DOHH2 (cell line): ENCODE measurements at regions not wholly inside any gene's neighbourhood (a gene's known extent, or its start where the extent isn't known, plus 50 kb on each side); places are given as distances from the start of the nearest gene placed in this dataset.
"Not testable (repeated sequence)": the region's sequence is repeated elsewhere in the genome, so short reads cannot be mapped to it uniquely, and the experiment has no call there.

Source experiments
- H3F3A ChIP-seq: fragments of 200-600 bp; sonication (generic), shearing (Covaris generic); 2 replicates; pipeline ENCODE4 v1.6.0; 2016; ENCODE audit warnings: antibody characterized with exemption, mild to moderate bottlenecking; ENCODE audit not compliant: control insufficient read depth, insufficient read depth
- H3K27ac ChIP-seq: fragments of 200-600 bp; sonication (generic); 2 replicates; pipeline ENCODE4 v1.5.1; 2014; ENCODE audit warnings: low read depth, mild to moderate bottlenecking, low read length, moderate library complexity
- H3K27me3 ChIP-seq: fragments of 200-600 bp; sonication (generic); 2 replicates; pipeline ENCODE4 v1.6.1; 2014; ENCODE audit warnings: mild to moderate bottlenecking, low read length, mixed read lengths; ENCODE audit not compliant: control insufficient read depth
- H3K36me3 ChIP-seq: fragments of 200-600 bp; sonication (generic); 2 replicates; pipeline ENCODE4 v1.6.1; 2014; ENCODE audit warnings: mild to moderate bottlenecking, low read length, moderate library complexity, mixed read lengths; ENCODE audit not compliant: control insufficient read depth
- H3K4me1 ChIP-seq: fragments of 200-600 bp; sonication (generic); 2 replicates; pipeline ENCODE4 v1.6.1; 2014; ENCODE audit warnings: mild to moderate bottlenecking, low read length, mixed read lengths; ENCODE audit not compliant: control insufficient read depth
- H3K4me2 ChIP-seq: fragments of 200-600 bp; sonication (generic); 2 replicates; pipeline ENCODE4 v1.6.0; 2014; ENCODE audit warnings: mild to moderate bottlenecking, low read length, moderate library complexity
- H3K4me3 ChIP-seq: fragments of 200-600 bp; sonication (generic); 2 replicates; pipeline ENCODE4 v1.5.1; 2014; ENCODE audit warnings: mild to moderate bottlenecking, low read length, mixed read lengths
- H3K79me2 ChIP-seq: fragments of 200-600 bp; sonication (generic); 2 replicates; pipeline ENCODE4 v1.6.1; 2014; ENCODE audit warnings: mild to moderate bottlenecking, low read length, mixed read lengths; ENCODE audit not compliant: control insufficient read depth
- H3K9me2 ChIP-seq: fragments of 200-600 bp; sonication (generic); replicated peaks from 2 replicates; pipeline ENCODE4 v1.6.1; 2014; ENCODE audit warnings: mild to moderate bottlenecking, low read length, mixed read lengths; ENCODE audit not compliant: control insufficient read depth
- H3K9me3 ChIP-seq: fragments of 200-600 bp; sonication (generic); 2 replicates; pipeline ENCODE4 v1.6.1; 2014; ENCODE audit warnings: antibody characterized with exemption, low read length, mixed read lengths; ENCODE audit not compliant: control insufficient read depth, insufficient read depth
- H4K20me1 ChIP-seq: fragments of 200-600 bp; sonication (generic); 2 replicates; pipeline ENCODE4 v1.6.0; 2014; ENCODE audit warnings: low read depth, mild to moderate bottlenecking, antibody characterized with exemption, low read length, moderate library complexity; ENCODE audit not compliant: control insufficient read depth, insufficient read depth
- CTCF ChIP-seq: fragments of 200-600 bp; sonication (generic); IDR thresholded peaks from one replicate; pipeline ENCODE4 v1.5.1; 2014; ENCODE audit warnings: antibody characterized with exemption, mild to moderate bottlenecking, low read depth, low read length; ENCODE audit not compliant: poor library complexity, severe bottlenecking
- EZH2phosphoT487 ChIP-seq: fragments of 200-600 bp; sonication (generic); IDR thresholded peaks from 2 replicates; pipeline ENCODE4 v1.6.1; 2017; ENCODE audit warnings: borderline replicate concordance, mild to moderate bottlenecking, antibody characterized with exemption, low read length, moderate library complexity, mixed read lengths

DNA sequence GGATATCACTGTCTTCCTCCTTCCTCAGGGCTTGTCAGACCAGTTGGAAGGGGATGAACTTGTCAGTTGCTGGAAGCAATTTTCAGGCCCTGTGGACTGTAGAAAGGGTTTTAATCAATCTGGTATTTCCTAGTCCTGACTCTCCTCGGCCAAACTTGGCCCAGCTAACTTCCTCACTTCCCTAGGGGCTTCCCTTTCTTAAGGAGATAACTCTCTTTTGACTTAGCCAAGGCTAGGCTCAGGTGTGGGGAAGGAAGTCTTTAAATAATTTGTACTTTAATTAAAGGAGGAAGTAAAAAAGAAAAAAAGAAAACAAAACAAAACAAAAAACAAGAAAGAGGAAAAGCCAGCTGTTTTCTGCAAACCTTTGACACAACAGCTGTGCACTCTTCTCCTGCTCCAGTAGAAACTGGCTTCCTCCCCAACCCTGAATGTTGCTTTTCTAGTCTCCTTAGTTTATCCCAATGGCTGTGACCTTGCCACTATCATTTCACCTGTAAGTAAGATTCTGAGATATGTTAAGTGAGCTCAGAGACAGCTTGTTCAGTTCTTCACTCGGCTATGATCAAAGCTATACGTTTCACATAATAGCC lies 53.0 kb upstream of the ST3GAL6 start:
- Histone ChIP-seq H3K79me2 (no peaks in the 10 kb centered on the region), H3K36me3 (no peaks in the 10 kb centered on the region), H3K4me3 (no peak overlapping the region), H3K27ac (no peak overlapping the region), H4K20me1 (no peaks in the 10 kb centered on the region), H3F3A (no peaks in the 10 kb centered on the region), H3K27me3 (no peaks in the 10 kb centered on the region), H3K9me2 (no peaks in the 10 kb centered on the region), H3K9me3 (no peaks in the 10 kb centered on the region), H3K4me1 (peaks cover 14% of the 10 kb centered on the region), H3K4me2 (peak overlapping the region; percentile 30)
- TF ChIP-seq CTCF, result no peak
- no peak for TF ChIP-seq EZH2phosphoT487

GRCh38 chr3:98711426-98711825 lies 51.7 kb upstream of the ST3GAL6 start:
- Histone ChIP-seq H3K27me3 (no peaks in the 10 kb centered on the region), H3K27ac (no peak overlapping the region), H3K4me2 (no peak overlapping the region), H3K79me2 (no peaks in the 10 kb centered on the region), H3K4me3 (no peak overlapping the region), H3K9me3 (no peaks in the 10 kb centered on the region), H3K36me3 (no peaks in the 10 kb centered on the region), H3K9me2 (no peaks in the 10 kb centered on the region), H3K4me1 (peaks cover 14% of the 10 kb centered on the region), H4K20me1 (no peaks in the 10 kb centered on the region), H3F3A (no peaks in the 10 kb centered on the region)
- TF ChIP-seq CTCF, result no peak
- TF ChIP-seq EZH2phosphoT487, result no peak

GRCh38 chr3:98712726-98713125 lies 50.4 kb upstream of the ST3GAL6 start:
- H3K4me3 ChIP-seq, result no peak overlapping the region
- no peak overlapping the region for H3K27ac ChIP-seq
- H4K20me1 ChIP-seq, result no peaks in the 10 kb centered on the region
- H3K27me3 ChIP-seq, result no peaks in the 10 kb centered on the region
- H3F3A ChIP-seq, result no peaks in the 10 kb centered on the region
- H3K9me3 ChIP-seq, result no peaks in the 10 kb centered on the region
- no peak overlapping the region for H3K4me2 ChIP-seq
- no peaks in the 10 kb centered on the region for H3K79me2 ChIP-seq
- H3K9me2 ChIP-seq, result no peaks in the 10 kb centered on the region
- no peak for TF ChIP-seq EZH2phosphoT487
- TF ChIP-seq CTCF, result no peak
- H3K36me3 ChIP-seq, result no peaks in the 10 kb centered on the region
- H3K4me1 ChIP-seq, result peaks cover 14% of the 10 kb centered on the region

DNA sequence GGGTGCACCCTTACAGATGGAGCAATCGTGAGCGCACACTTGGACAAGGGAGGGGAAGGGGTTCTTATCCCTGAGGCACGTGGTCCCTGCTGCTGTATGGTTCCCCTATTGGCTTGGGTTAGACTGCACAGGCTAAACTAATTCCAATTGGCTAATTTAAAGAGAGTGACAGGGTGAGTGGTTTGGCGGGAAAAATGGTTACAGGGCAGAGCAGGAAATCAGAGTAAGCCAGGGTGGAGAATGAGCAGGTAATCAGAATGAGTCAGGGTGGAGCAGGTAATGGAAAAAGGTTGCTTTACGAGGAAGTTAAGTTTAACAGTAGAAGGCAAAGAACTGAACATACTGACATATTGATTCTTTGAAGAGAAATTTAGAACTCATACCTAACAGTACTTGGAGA lies 49.8 kb upstream of the ST3GAL6 start:
- not testable (repeated sequence) for H3K9me3 ChIP-seq, H3K27ac ChIP-seq, H3K9me2 ChIP-seq, H4K20me1 ChIP-seq, H3K27me3 ChIP-seq, H3K36me3 ChIP-seq, H3F3A ChIP-seq, H3K4me2 ChIP-seq, H3K4me3 ChIP-seq, H3K79me2 ChIP-seq
- H3K4me1 ChIP-seq, result peaks cover 14% of the 10 kb centered on the region
